K562 (cell line): ENCODE measurements at regions not wholly inside any gene's neighbourhood (a gene's known extent, or its start where the extent isn't known, plus 50 kb on each side); places are given as distances from the start of the nearest gene placed in this dataset.

Experiments
- ATAC-seq: fragments of 200-7000 bp; cut with Tn5 transposase; 3 replicates; pipeline ENCODE4 v1.9.1; 2020; ENCODE audit warnings: moderate library complexity
- BruUV-seq: library from RNA; stranded (reverse); fragments of 400-500 nt; replicated peaks from 2 replicates; lab custom pipeline; 2021; lab: Mats Ljungman, UMichigan
- CTCF ChIA-PET: fragments of 300-600 bp; formaldehyde crosslinking; extraction: SDS; loops from one replicate; lab custom pipeline; 2021; ENCODE audit warnings: low intra/inter-chr PET ratio; lab: Yijun Ruan, JAX
- POLR2A ChIA-PET: fragments of 300-600, 350-650 bp; sonication (Branson Sonifier 250); formaldehyde crosslinking; extraction: SDS; loops from one replicate; lab custom pipeline; 2021; ENCODE audit warnings: antibody characterized with exemption, inconsistent platforms; lab: Yijun Ruan, JAX
- DNase-seq, 4 experiments: peaks; one replicate each; pipeline versions ENCODE4 v3.0.0 to v3.0.0-alpha.2; 2011 to 2018; ENCODE audit warnings: low spot score in 3 of 4, mixed read lengths in 3 of 4; ENCODE audit errors: extremely low read depth in 1 of 4
- FAIRE-seq: peaks from 2 replicates; lab custom pipeline; 2011; peaks lifted over from hg19 to GRCh38; lab: Jason Lieb, UNC
- H2AFZ ChIP-seq: 2 replicates; pipeline ENCODE4 v1.6.0; 2011; ENCODE audit warnings: low read depth, low read length, control low read depth, inconsistent platforms
- H3K27ac ChIP-seq: fragments of 200-600 bp; 3 replicates; pipeline ENCODE4 v1.8.0; 2011; ENCODE audit warnings: low read depth, mild to moderate bottlenecking, control low read depth, inconsistent platforms, low read length, moderate library complexity, mixed read lengths; ENCODE audit errors: extremely low read depth
- H3K27me3 ChIP-seq, 2 experiments: fragments of 300-600 bp in 1 of 2; 2 replicates in 1 of 2; 3 replicates in 1 of 2; pipeline versions ENCODE4 v1.6.0 to v1.8.0; 2011; ENCODE audit warnings: inconsistent platforms in 2 of 2, low read length in 2 of 2, mild to moderate bottlenecking in 1 of 2, mixed read lengths in 1 of 2, moderate library complexity in 1 of 2; ENCODE audit not compliant: control insufficient read depth in 2 of 2, insufficient read depth in 2 of 2
- H3K36me3 ChIP-seq: fragments of 300-600 bp; 3 replicates; pipeline ENCODE4 v1.8.0; 2011; ENCODE audit warnings: mild to moderate bottlenecking, low read length, inconsistent platforms; ENCODE audit not compliant: control insufficient read depth, insufficient read depth
- H3K4me1 ChIP-seq, 2 experiments: fragments of 200-600 bp in 1 of 2; replicated peaks in 1 of 2; 2 replicates in 1 of 2; 3 replicates in 1 of 2; pipeline versions ENCODE4 v1.5.1 to v1.8.0; 2011; ENCODE audit warnings: inconsistent platforms in 2 of 2, low read length in 2 of 2, mild to moderate bottlenecking in 1 of 2, mixed read lengths in 1 of 2, moderate library complexity in 1 of 2; ENCODE audit not compliant: control insufficient read depth in 2 of 2, insufficient read depth in 2 of 2
- H3K4me2 ChIP-seq: 2 replicates; pipeline ENCODE4 v1.6.1; 2011; ENCODE audit warnings: low read length, control low read depth, inconsistent platforms, mixed read lengths; ENCODE audit not compliant: insufficient read depth
- H3K4me3 ChIP-seq: fragments of 200-600 bp; sonication (generic), shearing (Covaris generic); 2 replicates; pipeline ENCODE4 v1.5.1; 2016; ENCODE audit warnings: control low read depth, inconsistent platforms
- H3K79me2 ChIP-seq: fragments of 200-600 bp; 3 replicates; pipeline ENCODE4 v1.8.0; 2011; ENCODE audit warnings: low read length, inconsistent platforms; ENCODE audit not compliant: control insufficient read depth, insufficient read depth
- H3K9ac ChIP-seq, 2 experiments: 2 replicates each; pipeline versions ENCODE4 v1.6.0 to v1.6.1; 2011; ENCODE audit warnings: low read depth in 2 of 2, low read length in 2 of 2, control low read depth in 1 of 2, inconsistent platforms in 1 of 2, mild to moderate bottlenecking in 1 of 2, mixed read lengths in 1 of 2; ENCODE audit not compliant: insufficient read depth in 1 of 2
- H3K9me1 ChIP-seq: one replicate; pipeline ENCODE4 v1.6.0; 2011; ENCODE audit warnings: inconsistent platforms, mild to moderate bottlenecking, low read length, moderate library complexity; ENCODE audit not compliant: control insufficient read depth, insufficient read depth
- H3K9me3 ChIP-seq: replicated peaks from 2 replicates; pipeline ENCODE4 v1.5.1; 2011; ENCODE audit warnings: low read depth, low read length, inconsistent platforms; ENCODE audit not compliant: control insufficient read depth, insufficient read depth
- H4K20me1 ChIP-seq: replicated peaks from 2 replicates; pipeline ENCODE4 v1.6.1; 2011; ENCODE audit warnings: low read length, inconsistent platforms, mixed read lengths; ENCODE audit not compliant: control insufficient read depth, insufficient read depth
- BDP1 ChIP-seq: IDR thresholded peaks from 3 replicates; pipeline ENCODE4 v1.6.1; 2011; ENCODE audit not compliant: insufficient read length, insufficient read depth
- ESRRA ChIP-seq: fragments of 450-650 bp; IDR thresholded peaks from 2 replicates; pipeline ENCODE4 v1.6.1; 2014; ENCODE audit warnings: low read depth, mild to moderate bottlenecking, moderate library complexity, borderline replicate concordance
- HMG20A ChIP-seq: fragments of 450-650 bp; formaldehyde crosslinking; conservative IDR thresholded peaks from 2 replicates; pipeline ENCODE4 v1.4.0; 2020; ENCODE audit warnings: mild to moderate bottlenecking, mixed read lengths
- NFE2 ChIP-seq: IDR thresholded peaks from 2 replicates; pipeline ENCODE4 v1.6.1; 2014; ENCODE audit warnings: antibody characterized with exemption, low read depth
- RBFOX2 ChIP-seq: fragments of 200-400 bp; formaldehyde crosslinking; IDR thresholded peaks from 2 replicates; pipeline ENCODE4 v1.6.1; 2017; ENCODE audit warnings: low read depth, mild to moderate bottlenecking, low read length, moderate library complexity
- TBL1XR1 ChIP-seq, 2 experiments: IDR thresholded peaks; 2 replicates each; pipeline ENCODE4 v1.6.1; 2012; ENCODE audit warnings: improper control_type of control experiment in 2 of 2, low read length in 2 of 2, mild to moderate bottlenecking in 1 of 2
- TEAD4 ChIP-seq, 2 experiments: sonication (generic) in 1 of 2; formaldehyde crosslinking in 1 of 2; IDR thresholded peaks; 2 replicates each; pipeline versions ENCODE4 v1.6.1 to v1.8.0; 2012 to 2022; ENCODE audit warnings: borderline replicate concordance in 1 of 2, inconsistent platforms in 1 of 2, low read length in 1 of 2, mild to moderate bottlenecking in 1 of 2, missing genetic modification reagents in 1 of 2
- TRIM24 ChIP-seq, 2 experiments: fragments of 450-650 bp; IDR thresholded peaks; 2 replicates each; pipeline ENCODE4 v1.6.1; 2016
- ZNF134 ChIP-seq: fragments of 250-450 bp; sonication (Bioruptor Pico); conservative IDR thresholded peaks from 2 replicates; pipeline ENCODE4 v1.4.0; 2020
- ZNF695 ChIP-seq: fragments of 450-650 bp; formaldehyde crosslinking; IDR thresholded peaks from 2 replicates; pipeline ENCODE4 v1.4.0; 2020; ENCODE audit warnings: mild to moderate bottlenecking, moderate library complexity
- WGBS: fragments of 100-300 bp; shearing (Covaris generic); methylation state at CpG from one replicate; pipeline ENCODE4 v1.1.6; 2016; ENCODE audit warnings: low coverage, mixed read lengths; ENCODE audit not compliant: insufficient coverage; ENCODE audit errors: missing lambda C conversion rate; 5-methylcytosine and 5-hydroxymethylcytosine counted together
- in situ Hi-C: fragments of 300-500 bp; cut with MboI; formaldehyde crosslinking; loops from 4 replicates; pipeline ENCODE4 v1.15.0; 2018; ENCODE audit warnings: inconsistent platforms, mixed read lengths
- intact Hi-C: fragments of 100-400 bp; cut with micrococcal nuclease; formaldehyde crosslinking; loops from 2 replicates; pipeline ENCODE4 v1.14.2; 2022
- TF ChIP-seq, protein P1 (sequence below): fragments of 200-800 bp; sonication (Bioruptor generic); IDR thresholded peaks from 2 replicates; pipeline ENCODE4 v1.6.1; 2016; ENCODE audit warnings: missing genetic modification characterization, missing compliant biosample characterization
- TF ChIP-seq, protein P2 (sequence below): sonication (generic); formaldehyde crosslinking; IDR thresholded peaks from 2 replicates; pipeline ENCODE4 v1.8.1; 2023; ENCODE audit warnings: mild to moderate bottlenecking, missing genetic modification reagents

DNA sequence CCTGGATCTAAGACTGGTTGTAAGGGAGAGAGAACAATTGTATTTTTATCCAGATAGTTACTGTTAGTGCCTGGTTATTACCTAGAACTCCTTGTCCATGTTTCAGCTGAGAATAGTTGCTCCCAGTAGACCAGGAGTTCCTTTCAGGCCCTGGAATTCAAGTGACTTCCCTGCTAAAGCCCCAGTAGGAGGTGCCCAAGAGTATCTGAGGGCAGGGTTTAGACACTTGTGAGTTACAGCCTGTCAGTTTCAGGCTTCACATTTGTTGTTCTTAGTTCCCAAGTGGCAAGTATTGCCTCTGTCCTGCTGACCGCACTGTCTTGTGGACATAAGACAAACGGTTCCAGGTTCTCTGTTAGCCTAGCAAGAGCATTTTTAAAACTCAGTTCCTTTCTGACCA, 743.9 kb upstream of the SEMA6A start:
- no peak for TF ChIP-seq ZNF134
- no peak for TF ChIP-seq TRIM24 (IDR thresholded peaks at IDR 0.05)
- TF ChIP-seq BDP1 = no peak
- no peak for TF ChIP-seq TEAD4 (IDR thresholded peaks at IDR 0.05; ENCODE audit: low read length)
- no peak for TF ChIP-seq TEAD4 (CRISPR knock-in tag; IDR thresholded peaks at IDR 0.05; ENCODE audit: borderline replicate concordance)
- no peak for TF ChIP-seq RBFOX2
- no peak for TF ChIP-seq NFE2
- TF ChIP-seq, protein P1, sequence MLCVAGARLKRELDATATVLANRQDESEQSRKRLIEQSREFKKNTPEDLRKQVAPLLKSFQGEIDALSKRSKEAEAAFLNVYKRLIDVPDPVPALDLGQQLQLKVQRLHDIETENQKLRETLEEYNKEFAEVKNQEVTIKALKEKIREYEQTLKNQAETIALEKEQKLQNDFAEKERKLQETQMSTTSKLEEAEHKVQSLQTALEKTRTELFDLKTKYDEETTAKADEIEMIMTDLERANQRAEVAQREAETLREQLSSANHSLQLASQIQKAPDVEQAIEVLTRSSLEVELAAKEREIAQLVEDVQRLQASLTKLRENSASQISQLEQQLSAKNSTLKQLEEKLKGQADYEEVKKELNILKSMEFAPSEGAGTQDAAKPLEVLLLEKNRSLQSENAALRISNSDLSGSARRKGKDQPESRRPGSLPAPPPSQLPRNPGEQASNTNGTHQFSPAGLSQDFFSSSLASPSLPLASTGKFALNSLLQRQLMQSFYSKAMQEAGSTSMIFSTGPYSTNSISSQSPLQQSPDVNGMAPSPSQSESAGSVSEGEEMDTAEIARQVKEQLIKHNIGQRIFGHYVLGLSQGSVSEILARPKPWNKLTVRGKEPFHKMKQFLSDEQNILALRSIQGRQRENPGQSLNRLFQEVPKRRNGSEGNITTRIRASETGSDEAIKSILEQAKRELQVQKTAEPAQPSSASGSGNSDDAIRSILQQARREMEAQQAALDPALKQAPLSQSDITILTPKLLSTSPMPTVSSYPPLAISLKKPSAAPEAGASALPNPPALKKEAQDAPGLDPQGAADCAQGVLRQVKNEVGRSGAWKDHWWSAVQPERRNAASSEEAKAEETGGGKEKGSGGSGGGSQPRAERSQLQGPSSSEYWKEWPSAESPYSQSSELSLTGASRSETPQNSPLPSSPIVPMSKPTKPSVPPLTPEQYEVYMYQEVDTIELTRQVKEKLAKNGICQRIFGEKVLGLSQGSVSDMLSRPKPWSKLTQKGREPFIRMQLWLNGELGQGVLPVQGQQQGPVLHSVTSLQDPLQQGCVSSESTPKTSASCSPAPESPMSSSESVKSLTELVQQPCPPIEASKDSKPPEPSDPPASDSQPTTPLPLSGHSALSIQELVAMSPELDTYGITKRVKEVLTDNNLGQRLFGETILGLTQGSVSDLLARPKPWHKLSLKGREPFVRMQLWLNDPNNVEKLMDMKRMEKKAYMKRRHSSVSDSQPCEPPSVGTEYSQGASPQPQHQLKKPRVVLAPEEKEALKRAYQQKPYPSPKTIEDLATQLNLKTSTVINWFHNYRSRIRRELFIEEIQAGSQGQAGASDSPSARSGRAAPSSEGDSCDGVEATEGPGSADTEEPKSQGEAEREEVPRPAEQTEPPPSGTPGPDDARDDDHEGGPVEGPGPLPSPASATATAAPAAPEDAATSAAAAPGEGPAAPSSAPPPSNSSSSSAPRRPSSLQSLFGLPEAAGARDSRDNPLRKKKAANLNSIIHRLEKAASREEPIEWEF = no peak
- no peak for TF ChIP-seq ESRRA
- no peak for TF ChIP-seq HMG20A (CRISPR knock-in tag)
- TF ChIP-seq TBL1XR1 (IDR thresholded peaks at IDR 0.05; ENCODE audit: low read length in 2 of 2) = no peak
- TF ChIP-seq, protein P2, sequence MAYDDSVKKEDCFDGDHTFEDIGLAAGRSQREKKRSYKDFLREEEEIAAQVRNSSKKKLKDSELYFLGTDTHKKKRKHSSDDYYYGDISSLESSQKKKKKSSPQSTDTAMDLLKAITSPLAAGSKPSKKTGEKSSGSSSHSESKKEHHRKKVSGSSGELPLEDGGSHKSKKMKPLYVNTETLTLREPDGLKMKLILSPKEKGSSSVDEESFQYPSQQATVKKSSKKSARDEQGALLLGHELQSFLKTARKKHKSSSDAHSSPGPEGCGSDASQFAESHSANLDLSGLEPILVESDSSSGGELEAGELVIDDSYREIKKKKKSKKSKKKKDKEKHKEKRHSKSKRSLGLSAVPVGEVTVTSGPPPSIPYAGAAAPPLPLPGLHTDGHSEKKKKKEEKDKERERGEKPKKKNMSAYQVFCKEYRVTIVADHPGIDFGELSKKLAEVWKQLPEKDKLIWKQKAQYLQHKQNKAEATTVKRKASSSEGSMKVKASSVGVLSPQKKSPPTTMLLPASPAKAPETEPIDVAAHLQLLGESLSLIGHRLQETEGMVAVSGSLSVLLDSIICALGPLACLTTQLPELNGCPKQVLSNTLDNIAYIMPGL (CRISPR knock-in tag) = no peak
- no peak for TF ChIP-seq ZNF695 (CRISPR knock-in tag)
- TF ChIP-seq, all 486 proteins: peak for 0
- no peak overlapping the region for H3K4me2 ChIP-seq
- BruUV-seq = no TSS peak
- H3K4me1 ChIP-seq = no peaks in the 10 kb centered on the region
- no peak for DNase-seq
- no peaks in the 10 kb centered on the region for H3K9me1 ChIP-seq
- no peak overlapping the region for H2AFZ ChIP-seq
- H3K79me2 ChIP-seq = no peaks in the 10 kb centered on the region
- no peaks in the 10 kb centered on the region for H4K20me1 ChIP-seq
- ChIA-PET CTCF (no interaction called here), POLR2A (no interaction called here)
- intact Hi-C loops (no loop called here), in situ Hi-C loops (no loop called here)
- no peak overlapping the region for H3K27ac ChIP-seq
- H3K36me3 ChIP-seq = no peaks in the 10 kb centered on the region
- H3K4me3 ChIP-seq = no peak overlapping the region
- no peaks in the 10 kb centered on the region for H3K27me3 ChIP-seq
- no peak overlapping the region for H3K9ac ChIP-seq
- no peak for FAIRE-seq
- WGBS = 3% methylated on average over 2 of the region's 2 CpGs
- H3K9me3 ChIP-seq = 0 out of 2 replicates have a peak, but pooled peaks cover 1% of the 10 kb centered on the region
- no peak for ATAC-seq
